COLO668 (cell line): ENCODE measurements at regions not wholly inside any gene's neighbourhood (a gene's known extent, or its start where the extent isn't known, plus 50 kb on each side); places are given as distances from the start of the nearest gene placed in this dataset.

Experiments used
- DNase-seq: peaks from one replicate; lab custom pipeline; 2025; ENCODE audit not compliant: unreplicated experiment; lab: John Stamatoyannopoulos, UW

DNA sequence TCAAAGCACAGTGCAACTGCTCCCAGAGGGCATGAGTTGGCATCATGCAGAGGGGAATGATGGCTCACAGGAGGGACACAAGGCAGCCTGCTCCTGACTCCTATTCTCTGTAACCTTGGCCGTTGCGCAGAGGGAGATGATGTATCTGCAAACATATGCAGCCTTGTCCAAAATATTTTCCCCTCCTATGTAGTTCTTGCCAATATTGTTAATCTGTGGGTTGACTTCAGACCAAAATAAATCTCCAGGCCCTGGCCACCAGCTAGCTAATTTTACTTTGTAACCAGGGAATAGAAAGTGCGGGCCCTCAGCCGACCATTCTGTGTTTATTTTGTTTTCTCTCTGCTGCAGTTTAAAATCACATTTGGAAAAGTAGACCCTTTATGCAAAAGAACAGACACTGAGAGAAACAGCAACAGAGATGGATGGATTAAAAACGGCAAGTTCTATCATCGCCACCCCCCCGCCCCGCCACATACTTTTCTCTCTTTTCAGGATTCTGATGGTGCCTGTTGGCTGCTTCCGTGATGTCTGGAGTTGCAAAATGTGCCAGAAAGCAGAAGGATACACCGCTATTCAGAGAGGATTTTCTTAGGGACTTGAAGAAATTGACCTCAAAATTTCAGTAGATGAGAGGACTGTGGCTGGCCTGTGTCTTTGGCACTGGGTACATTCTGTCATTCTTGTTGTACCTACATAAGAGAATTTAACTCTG, 185.3 kb upstream of the BCOR start:
- DNase-seq: no peak

- DNase-seq: no peak
These were observed 184.6 kb upstream of the BCOR start for GRCh38 chrX:40282348-40282747.

GRCh38 chrX:40281336-40282005, 183.7 kb upstream of the BCOR start:
- DNase-seq: no peak

GRCh38 chrX:40279762-40280161, 182.0 kb upstream of the BCOR start:
- peak; percentile 5 for DNase-seq

GRCh38 chrX:40279091-40279430, 181.3 kb upstream of the BCOR start:
- no peak for DNase-seq

GRCh38 chrX:40278340-40279090, 180.8 kb upstream of the BCOR start:
- peak; percentile 40 for DNase-seq

DNA sequence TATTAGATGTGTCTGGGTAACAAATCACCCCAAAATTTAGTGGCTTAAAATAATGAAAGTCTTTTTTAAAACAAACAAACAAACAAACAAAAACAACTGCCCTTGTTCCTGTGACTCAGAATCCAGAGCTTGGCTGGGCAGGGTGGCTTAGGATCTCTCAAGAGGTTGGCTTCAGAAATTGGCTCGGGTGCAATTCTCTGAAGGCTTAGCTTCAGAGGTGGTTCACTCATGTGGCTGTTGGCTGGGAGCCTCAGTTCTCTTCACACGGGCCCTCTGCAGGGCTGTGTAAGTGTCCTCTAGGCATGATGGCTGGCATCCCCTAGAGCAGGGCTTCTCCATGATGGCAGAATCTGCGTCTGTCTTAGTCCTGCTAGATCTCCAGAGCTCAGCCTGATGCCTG, 179.9 kb upstream of the BCOR start:
- no peak for DNase-seq

DNA sequence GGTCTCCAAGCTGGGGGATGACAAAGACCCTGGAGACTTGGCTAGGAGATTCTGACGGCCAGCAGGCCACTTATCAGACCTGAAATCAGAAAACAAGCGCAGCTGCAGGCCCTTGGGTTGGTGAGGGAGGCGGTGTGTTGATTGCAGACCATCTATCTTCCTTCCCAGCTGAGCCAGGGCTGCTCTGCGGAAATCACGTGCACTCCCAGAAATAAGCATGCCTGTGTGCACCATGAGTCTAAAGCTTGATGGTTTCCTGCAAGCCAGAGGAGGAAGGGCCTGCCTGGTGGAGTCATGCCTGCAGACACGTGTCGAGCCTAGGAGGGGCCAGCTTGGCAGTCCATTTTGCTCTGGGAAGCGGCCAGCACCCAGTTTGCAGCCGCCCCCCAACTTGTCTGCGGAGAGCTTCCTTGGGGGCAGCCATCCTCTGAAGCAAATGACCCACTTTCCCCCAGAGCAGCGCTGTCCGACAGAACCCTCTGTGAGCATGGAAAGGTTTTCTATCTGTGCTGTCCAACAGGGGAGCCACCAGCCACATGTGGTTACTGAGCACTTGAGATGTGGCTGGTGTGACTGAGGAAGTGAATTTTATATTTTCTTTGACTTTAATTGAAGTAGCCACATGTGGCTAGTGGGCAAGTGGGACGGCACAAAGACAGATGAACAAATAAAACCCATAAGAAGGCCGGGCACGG, 175.7 kb upstream of the BCOR start:
- DNase-seq: no peak

- DNase-seq: no peak
These were observed 175.0 kb upstream of the BCOR start for GRCh38 chrX:40272776-40273175.

DNA sequence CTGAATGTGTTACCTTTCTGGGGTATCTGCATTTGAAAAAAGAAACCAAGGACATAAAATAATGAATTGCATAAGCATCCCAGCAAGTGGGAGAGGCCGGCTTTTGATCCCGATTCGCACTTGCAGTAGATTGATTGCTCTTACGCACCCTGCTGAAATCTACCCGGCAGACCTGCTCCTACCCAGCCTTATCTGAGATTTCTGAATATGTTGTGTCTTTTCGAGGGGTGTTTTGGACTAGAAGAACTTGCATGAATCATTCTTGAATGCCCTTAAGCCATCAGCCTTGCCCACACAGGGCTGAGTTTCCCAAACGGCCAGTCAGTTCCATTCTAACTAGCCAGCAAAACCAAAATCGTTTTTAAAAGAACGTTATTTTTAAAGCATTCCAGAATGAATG, 174.4 kb upstream of the BCOR start:
- DNase-seq: no peak

DNA sequence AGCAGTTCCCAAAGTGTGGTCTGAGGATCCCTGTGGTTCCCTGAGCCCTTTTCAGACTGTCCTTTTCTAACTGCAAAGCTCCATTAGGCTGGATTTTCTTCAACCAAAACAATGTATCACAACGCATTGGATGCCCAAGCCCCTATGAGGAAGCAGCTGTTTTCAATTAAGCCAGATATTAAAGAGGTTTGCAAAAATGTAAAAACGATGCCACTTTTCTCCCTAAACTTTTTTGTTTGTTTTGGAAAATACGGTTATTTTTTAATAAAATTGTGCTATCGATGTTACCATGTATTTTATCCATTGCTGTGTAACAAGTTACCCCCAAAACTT, 170.4 kb upstream of the BCOR start:
- no peak for DNase-seq

DNA sequence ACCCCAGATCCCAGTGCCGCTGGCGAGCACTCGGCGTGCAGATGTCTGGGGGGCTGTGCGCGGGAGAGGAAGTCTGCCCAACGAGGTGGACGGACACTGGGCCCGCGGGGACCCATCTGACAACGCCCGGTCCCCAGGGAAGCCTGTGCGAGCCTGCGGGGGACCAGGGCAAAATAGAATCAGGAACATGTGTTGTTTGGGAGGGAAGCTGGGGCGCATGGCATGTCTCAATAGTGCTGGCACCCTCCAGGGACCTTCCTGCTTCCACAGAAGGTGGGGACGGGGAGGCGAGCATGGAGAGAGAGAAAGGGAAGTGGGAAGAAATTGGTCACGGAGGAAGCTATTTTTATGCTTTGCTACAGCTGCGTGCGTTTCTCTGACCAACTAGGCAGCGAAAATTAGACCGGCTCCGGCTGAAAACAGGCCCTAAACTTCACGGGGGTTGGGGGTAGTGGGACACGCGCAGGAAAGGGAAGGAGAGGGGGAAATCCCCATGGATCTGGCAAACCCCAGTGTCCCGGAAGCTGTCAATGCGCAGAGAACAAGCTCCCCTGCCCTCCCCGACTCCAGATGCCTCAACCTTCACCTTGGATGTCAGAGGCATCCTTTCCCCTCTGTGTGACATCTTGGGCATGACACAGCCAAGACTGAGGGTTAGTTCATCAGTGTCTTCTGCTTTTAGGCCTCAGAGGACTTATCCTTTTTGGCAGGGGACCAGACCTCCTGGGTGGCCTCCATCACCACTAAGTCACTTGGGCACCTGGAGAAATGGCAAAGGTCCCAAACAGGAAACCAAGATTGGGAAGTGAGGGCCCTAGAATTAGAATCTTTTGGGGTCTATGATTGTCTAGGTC, 169.8 kb upstream of the BCOR start:
- no peak for DNase-seq

DNA sequence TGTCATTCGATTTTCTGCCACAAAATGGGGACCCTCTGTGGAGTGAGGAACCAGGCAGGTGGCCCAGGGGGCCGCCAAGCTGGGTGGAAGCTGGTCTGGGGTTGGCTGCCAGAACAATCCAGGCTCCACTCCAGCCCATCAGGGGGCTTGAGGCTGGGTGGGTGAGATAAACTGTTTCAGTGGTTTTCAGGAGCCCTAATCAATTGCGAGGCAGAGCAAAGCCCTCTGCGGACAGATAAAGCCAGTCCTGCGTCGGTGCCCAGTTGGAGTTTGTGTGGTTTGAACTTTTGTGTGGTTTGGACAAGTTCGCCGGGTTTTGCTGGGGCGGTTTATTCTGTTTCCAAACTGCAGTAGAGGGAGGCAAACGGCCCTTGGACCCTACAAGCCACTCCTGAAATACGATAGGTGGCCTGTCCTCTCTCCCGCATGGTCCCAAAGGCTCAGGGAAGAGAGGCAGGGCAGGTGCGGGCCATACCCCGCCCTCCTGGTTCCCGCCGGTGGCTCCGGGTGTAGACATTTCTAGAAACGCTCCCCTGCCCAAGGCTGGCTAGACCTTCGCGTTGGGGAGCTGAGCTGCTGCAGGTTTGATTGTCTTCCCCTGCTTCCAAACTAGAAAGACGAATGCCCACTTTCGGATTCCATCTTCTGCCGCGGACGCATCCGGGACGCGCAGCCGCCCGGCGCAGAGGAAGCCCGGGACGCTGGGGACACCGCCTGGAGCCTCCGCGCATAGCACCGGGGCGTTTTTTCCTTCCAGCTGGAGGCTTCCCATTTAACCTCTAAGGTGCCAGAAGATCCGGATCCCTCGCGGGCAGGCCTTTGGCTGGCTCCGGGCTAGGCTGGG, 169.0 kb upstream of the BCOR start:
- DNase-seq: peak; percentile 71

GRCh38 chrX:40265936-40266335, 168.2 kb upstream of the BCOR start:
- no peak for DNase-seq

- DNase-seq: no peak
These were observed 165.3 kb upstream of the BCOR start for GRCh38 chrX:40263014-40263560.

GRCh38 chrX:40262157-40263013, 164.6 kb upstream of the BCOR start:
- DNase-seq: no peak

GRCh38 chrX:40261833-40262156, 164.0 kb upstream of the BCOR start:
- DNase-seq: no peak

DNA sequence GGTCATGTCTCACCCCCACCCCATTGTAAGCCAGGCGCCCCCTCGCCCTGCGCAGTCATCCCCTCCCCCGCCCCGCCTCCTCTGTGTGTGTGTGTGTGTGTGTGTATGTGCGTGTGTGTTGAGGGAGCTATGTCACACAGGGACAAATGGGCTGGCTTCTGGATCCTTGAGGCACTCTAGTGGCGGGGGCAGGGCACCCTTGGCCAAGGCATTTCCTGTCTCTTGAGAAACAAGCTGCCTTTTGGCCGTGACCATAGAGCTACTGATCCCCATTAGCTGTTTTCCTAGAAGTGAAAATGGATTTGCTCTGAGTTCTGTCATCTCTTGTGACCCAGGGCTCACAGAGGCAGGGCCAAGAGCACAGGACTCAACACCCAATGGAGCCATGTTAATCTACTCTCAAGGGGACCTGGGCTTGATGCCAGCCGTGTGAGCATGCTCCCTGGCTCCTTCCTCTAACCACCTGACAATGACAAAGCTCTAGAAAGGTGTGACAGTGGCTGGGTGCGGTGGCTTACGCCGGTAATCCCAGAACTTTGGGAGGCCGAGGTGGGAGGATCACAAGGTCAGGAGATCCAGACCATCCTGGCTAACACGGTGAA, 162.5 kb upstream of the BCOR start:
- no peak for DNase-seq

GRCh38 chrX:40258909-40259308, 161.2 kb upstream of the BCOR start:
- DNase-seq: no peak
